Mucosa of gallbladder (tissue), 1 donor: ENCODE measurements at regions not wholly inside any gene's neighbourhood (a gene's known extent, or its start where the extent isn't known, plus 50 kb on each side); places are given as distances from the start of the nearest gene placed in this dataset.
"Not testable (repeated sequence)": the region's sequence is repeated elsewhere in the genome, so short reads cannot be mapped to it uniquely, and the experiment has no call there.

Source experiments
- DNase-seq: peaks from one replicate; pipeline ENCODE4 v3.0.0-alpha.2; 2020; ENCODE audit warnings: low spot score
- donor health status: DM: no; HTN: no; CAD: no.

- DNase-seq, result no peak
Measured at GRCh38 chr5:96483878-96484277, 50.8 kb upstream of the PCSK1 start.

- no peak for DNase-seq
Measured at GRCh38 chr5:96487859-96488258, 54.8 kb upstream of the PCSK1 start.

GRCh38 chr5:96489532-96489931 lies 56.5 kb upstream of the PCSK1 start:
- no peak for DNase-seq

GRCh38 chr5:96492459-96493047 lies 59.5 kb upstream of the PCSK1 start:
- no peak for DNase-seq

GRCh38 chr5:96493219-96493790 lies 60.3 kb upstream of the PCSK1 start:
- DNase-seq, result no peak

- not testable (repeated sequence) for DNase-seq
Measured at GRCh38 chr5:96495412-96495811, 62.4 kb upstream of the PCSK1 start.

GRCh38 chr5:96497027-96497426 lies 64.0 kb upstream of the PCSK1 start:
- not testable (repeated sequence) for DNase-seq

- DNase-seq, result no peak
Measured at GRCh38 chr5:96499753-96500345, 66.8 kb upstream of the PCSK1 start.

- no peak for DNase-seq
Measured at GRCh38 chr5:96501991-96502646, 69.1 kb upstream of the PCSK1 start.

- DNase-seq, result no peak
Measured at GRCh38 chr5:96503501-96504236, 70.6 kb upstream of the PCSK1 start.

GRCh38 chr5:96506376-96506775 lies 73.3 kb upstream of the PCSK1 start:
- DNase-seq, result no peak

- DNase-seq, result no peak
Measured at GRCh38 chr5:96506866-96507527, 73.9 kb upstream of the PCSK1 start.

- no peak for DNase-seq
Measured at GRCh38 chr5:96509316-96509715, 76.3 kb upstream of the PCSK1 start.

GRCh38 chr5:96509721-96510350 lies 76.8 kb upstream of the PCSK1 start:
- no peak for DNase-seq

- DNase-seq, result no peak
Measured at GRCh38 chr5:96516631-96517071, 83.6 kb upstream of the PCSK1 start.

GRCh38 chr5:96517295-96517694 lies 84.2 kb upstream of the PCSK1 start:
- DNase-seq, result no peak

- DNase-seq, result no peak
Measured at GRCh38 chr5:96520345-96520744, 87.3 kb upstream of the PCSK1 start.

- DNase-seq, result no peak
Measured at GRCh38 chr5:96522635-96523355, 89.7 kb upstream of the PCSK1 start.

GRCh38 chr5:96527768-96528661 lies 95.0 kb upstream of the PCSK1 start:
- DNase-seq, result no peak
